ENCODE measurements at regions not wholly inside any gene's neighbourhood (a gene's known extent, or its start where the extent isn't known, plus 50 kb on each side); places are given as distances from the start of the nearest gene placed in this dataset.
"Not testable (repeated sequence)": the region's sequence is repeated elsewhere in the genome, so short reads cannot be mapped to it uniquely, and the experiment has no call there.

DNA sequence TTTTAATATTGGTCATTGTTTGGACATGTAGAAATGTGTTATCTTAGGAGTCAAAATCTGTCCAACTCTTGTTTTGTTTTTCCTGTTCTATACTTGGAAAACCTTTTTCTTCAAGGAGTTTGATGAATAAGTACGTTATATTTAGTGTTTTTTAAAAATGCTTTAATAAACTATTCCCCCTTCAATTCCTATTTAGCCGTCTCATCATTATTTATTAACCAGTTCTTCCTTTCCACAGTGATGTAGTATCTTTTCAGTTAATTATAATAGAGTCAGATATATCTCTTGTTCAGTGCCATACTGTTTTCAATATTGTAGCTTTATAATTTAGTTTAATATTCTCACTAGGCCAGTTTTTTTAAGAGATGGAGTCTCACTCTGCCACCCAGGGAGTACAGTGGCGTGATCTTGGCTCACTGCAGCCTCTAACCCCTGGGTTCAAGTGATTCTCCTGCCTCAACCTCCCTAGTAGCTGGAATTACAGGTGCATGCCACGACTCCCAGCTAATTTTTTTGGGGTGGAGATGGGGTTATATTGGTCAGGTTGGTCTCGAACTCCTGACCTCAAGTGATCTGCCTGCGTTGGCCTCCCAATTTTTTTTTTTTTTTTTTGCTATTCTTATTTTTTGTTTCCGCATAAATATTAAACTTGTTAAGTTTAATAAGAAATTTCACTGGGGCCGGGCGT is 72.9 kb downstream of the KPNA2 start:
- DNase-seq (ENCODE audit: low read depth in 4 of 6, low spot score in 6 of 6) = no peak
- no CpG with 5 or more reads among the region's 9 CpGs for WGBS (ENCODE audit: insufficient coverage)

DNA sequence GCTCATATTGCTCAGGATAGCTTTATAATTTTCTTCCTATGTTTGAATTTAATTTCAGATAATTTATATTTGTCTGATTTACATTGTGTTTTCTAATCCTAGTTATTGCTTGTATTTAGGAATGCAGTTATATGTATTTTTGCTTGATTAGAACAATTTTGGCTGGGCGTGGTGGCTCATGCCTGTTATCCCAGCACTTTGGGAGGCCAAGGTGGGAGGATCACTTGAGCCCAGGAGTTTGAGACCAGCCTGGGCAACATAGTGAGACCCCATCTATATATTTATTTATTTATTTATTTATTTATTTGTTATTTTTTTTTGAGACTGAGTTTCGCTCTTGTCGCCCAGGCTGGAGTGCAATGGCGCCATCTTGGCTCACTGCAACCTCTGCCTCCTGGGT is 73.9 kb downstream of the KPNA2 start:
- H3K4me3 ChIP-seq (ENCODE audit: low read depth, low read length); H3K4me1 ChIP-seq (ENCODE audit: control insufficient read depth, insufficient read depth, low read length); H3K27ac ChIP-seq (ENCODE audit: low read depth, low read length); H3K36me3 ChIP-seq (ENCODE audit: control insufficient read depth, insufficient read depth, low read length); H3K27me3 ChIP-seq (ENCODE audit: control insufficient read depth, insufficient read depth, low read length); DNase-seq (ENCODE audit: low read depth in 4 of 6, low spot score in 6 of 6); H3K9me3 ChIP-seq (ENCODE audit: control insufficient read depth, insufficient read depth, low read length): not testable (repeated sequence)
- 100% methylated on average over 4 of the region's 4 CpGs for WGBS (ENCODE audit: insufficient coverage)

More for the DNA sequence above, 72.9 kb downstream of the KPNA2 start:
- peaks cover 4% of the 10 kb centered on the region for H3K9me3 ChIP-seq (ENCODE audit: control insufficient read depth, insufficient read depth, low read length)
- H3K4me3 ChIP-seq (ENCODE audit: low read depth, low read length) = no peak overlapping the region
- H3K27me3 ChIP-seq (ENCODE audit: control insufficient read depth, insufficient read depth, low read length) = no peaks in the 10 kb centered on the region
- no peak overlapping the region for H3K27ac ChIP-seq (ENCODE audit: low read depth, low read length)
- H3K4me1 ChIP-seq (ENCODE audit: control insufficient read depth, insufficient read depth, low read length) = no peaks in the 10 kb centered on the region
- no peaks in the 10 kb centered on the region for H3K36me3 ChIP-seq (ENCODE audit: control insufficient read depth, insufficient read depth, low read length)

DNA sequence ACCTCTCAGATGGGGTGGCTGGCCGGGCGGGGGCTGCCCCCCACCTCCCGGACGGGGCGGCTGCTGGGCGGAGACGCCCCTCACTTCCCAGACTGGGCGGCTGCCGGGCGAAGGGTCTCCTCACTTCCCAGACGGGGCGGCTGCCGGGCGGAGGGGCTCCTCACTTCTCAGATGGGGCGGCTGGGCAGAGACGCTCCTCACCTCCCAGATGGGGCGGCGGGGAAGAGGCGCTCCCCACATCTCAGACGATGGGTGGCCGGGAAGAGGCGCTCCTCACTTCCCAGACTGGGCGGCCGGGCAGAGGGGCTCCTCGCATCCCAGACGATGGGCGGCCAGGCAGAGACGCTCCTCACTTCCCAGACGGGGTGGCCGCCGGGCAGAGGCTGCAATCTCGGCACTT is 80.7 kb downstream of the KPNA2 start:
- not testable (repeated sequence) for H3K4me3 ChIP-seq (ENCODE audit: low read depth, low read length); H3K27ac ChIP-seq (ENCODE audit: low read depth, low read length); H3K27me3 ChIP-seq (ENCODE audit: control insufficient read depth, insufficient read depth, low read length); H3K4me1 ChIP-seq (ENCODE audit: control insufficient read depth, insufficient read depth, low read length); H3K9me3 ChIP-seq (ENCODE audit: control insufficient read depth, insufficient read depth, low read length); DNase-seq (ENCODE audit: low read depth in 4 of 6, low spot score in 6 of 6)
- WGBS (ENCODE audit: insufficient coverage) = 96% methylated on average over 15 of the region's 32 CpGs
- H3K36me3 ChIP-seq (ENCODE audit: control insufficient read depth, insufficient read depth, low read length) = peaks cover 24% of the 10 kb centered on the region

DNA sequence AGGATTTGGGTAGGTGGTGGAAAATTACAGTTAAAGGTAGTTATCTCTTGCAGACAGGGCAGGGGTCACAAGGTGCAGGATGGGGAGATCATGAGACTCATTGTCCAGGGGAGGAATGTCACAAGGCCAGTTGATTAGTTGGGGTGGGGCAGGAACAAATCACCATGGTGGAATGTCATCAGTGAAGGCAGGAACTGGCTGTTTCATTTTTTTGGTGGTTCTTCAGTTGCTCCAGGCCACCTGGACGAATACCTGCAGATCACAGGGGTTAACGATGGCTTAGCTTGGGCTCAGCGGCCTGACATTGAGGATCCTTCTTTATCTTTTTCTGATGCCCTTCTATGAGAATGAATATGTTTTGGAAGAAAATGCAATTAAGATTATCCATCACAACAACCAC is 87.1 kb downstream of the KPNA2 start:
- Histone ChIP-seq H3K27me3 (ENCODE audit: control insufficient read depth, insufficient read depth, low read length) (no peaks in the 10 kb centered on the region), H3K4me1 (ENCODE audit: control insufficient read depth, insufficient read depth, low read length) (no peaks in the 10 kb centered on the region), H3K27ac (ENCODE audit: low read depth, low read length) (no peak overlapping the region), H3K9me3 (ENCODE audit: control insufficient read depth, insufficient read depth, low read length) (no peaks in the 10 kb centered on the region), H3K4me3 (ENCODE audit: low read depth, low read length) (no peak overlapping the region), H3K36me3 (ENCODE audit: control insufficient read depth, insufficient read depth, low read length) (peaks cover 21% of the 10 kb centered on the region)
- no CpG with 5 or more reads among the region's 3 CpGs for WGBS (ENCODE audit: insufficient coverage)
- no peak for DNase-seq (ENCODE audit: low read depth in 4 of 6, low spot score in 6 of 6)

DNA sequence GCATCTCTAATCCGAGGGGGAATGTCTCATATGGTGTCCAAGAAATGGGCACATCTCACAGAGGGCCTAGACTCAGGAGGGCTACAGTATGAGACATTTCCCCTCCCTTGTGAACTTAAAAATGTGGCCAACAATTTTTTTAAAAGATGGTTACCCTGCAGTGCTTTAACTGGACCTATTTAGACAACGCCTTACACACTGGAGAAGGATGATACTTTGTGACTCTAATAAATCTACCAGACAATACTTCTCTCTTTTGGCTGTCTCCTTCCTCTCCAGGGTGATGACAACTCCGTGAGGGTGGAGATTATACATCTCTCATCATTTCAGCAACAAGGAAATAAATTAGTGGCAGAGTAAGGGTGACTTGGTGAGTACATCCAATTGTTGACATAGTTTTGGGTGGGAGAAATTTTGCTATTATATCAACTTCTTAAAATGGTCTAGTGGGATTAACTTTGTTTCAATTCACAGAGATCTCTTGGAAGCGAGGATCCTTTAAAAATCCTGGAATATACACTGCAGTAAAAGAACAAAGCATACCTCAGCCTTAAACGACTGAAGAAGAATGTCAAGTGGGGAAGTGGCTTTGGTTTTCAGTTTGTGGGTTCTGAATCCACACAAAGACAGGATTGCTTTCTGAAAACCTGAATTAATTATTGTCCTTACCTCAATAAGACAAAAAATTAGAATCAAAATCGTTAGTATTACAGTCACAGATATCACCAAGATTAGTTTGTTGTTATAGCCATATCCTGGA is 89.8 kb downstream of the KPNA2 start:
- 29% methylated on average over 1 of the region's 6 CpGs for WGBS (ENCODE audit: insufficient coverage)
- Histone ChIP-seq H3K27me3 (ENCODE audit: control insufficient read depth, insufficient read depth, low read length) (no peaks in the 10 kb centered on the region), H3K4me1 (ENCODE audit: control insufficient read depth, insufficient read depth, low read length) (no peaks in the 10 kb centered on the region), H3K27ac (ENCODE audit: low read depth, low read length) (no peak overlapping the region), H3K9me3 (ENCODE audit: control insufficient read depth, insufficient read depth, low read length) (no peaks in the 10 kb centered on the region), H3K36me3 (ENCODE audit: control insufficient read depth, insufficient read depth, low read length) (peaks cover 11% of the 10 kb centered on the region), H3K4me3 (ENCODE audit: low read depth, low read length) (no peak overlapping the region)
- DNase-seq (ENCODE audit: low read depth in 4 of 6, low spot score in 6 of 6) = no peak

DNA sequence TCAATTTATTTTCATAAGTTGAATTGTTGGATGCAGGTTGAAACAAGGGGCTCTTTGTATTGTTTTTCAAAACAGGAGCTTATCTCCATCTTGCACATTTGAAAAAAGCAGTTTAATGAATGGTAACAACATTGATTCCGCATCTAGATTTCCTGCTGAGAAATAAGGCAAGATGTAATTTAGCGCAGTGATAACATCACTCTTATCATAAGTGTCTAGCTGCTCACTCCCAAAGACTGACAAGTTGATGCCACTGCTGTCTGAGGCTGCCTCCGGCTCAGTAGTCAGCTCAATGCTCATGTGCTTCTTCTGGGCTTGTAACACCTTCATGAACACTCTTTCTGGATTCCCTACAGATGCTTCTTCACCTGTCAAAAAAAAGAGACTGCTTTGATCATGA is 92.4 kb downstream of the KPNA2 start:
- Histone ChIP-seq H3K4me1 (ENCODE audit: control insufficient read depth, insufficient read depth, low read length) (no peaks in the 10 kb centered on the region), H3K4me3 (ENCODE audit: low read depth, low read length) (no peak overlapping the region), H3K27ac (ENCODE audit: low read depth, low read length) (no peak overlapping the region), H3K9me3 (ENCODE audit: control insufficient read depth, insufficient read depth, low read length) (no peaks in the 10 kb centered on the region), H3K27me3 (ENCODE audit: control insufficient read depth, insufficient read depth, low read length) (no peaks in the 10 kb centered on the region), H3K36me3 (ENCODE audit: control insufficient read depth, insufficient read depth, low read length) (peaks cover 8% of the 10 kb centered on the region)
- WGBS (ENCODE audit: insufficient coverage) = 77% methylated on average over 3 of the region's 3 CpGs
- DNase-seq (ENCODE audit: low read depth in 4 of 6, low spot score in 6 of 6) = peak in 1 of 6 donors; percentile 23

DNA sequence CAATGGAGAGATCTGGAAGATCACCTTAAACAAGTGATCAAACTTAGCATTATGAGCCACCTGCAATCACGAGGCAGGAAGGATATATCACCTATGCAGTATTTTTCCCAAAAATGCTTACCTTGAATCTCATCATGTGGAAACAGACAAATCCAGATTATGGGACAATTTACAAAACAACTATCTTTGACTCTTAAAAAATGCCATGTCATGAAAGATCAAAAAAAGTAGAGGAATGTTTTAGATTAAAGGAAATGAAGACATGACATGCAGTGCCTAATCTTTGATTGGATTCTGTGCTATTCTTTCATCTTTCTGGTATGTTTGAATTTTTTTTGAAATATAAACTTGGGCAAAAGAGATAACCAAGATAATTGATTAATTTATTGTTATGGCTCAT is 95.9 kb downstream of the KPNA2 start:
- no CpG with 5 or more reads among the region's 1 CpG for WGBS (ENCODE audit: insufficient coverage)
- H3K4me1 ChIP-seq (ENCODE audit: control insufficient read depth, insufficient read depth, low read length) = no peaks in the 10 kb centered on the region

DNA sequence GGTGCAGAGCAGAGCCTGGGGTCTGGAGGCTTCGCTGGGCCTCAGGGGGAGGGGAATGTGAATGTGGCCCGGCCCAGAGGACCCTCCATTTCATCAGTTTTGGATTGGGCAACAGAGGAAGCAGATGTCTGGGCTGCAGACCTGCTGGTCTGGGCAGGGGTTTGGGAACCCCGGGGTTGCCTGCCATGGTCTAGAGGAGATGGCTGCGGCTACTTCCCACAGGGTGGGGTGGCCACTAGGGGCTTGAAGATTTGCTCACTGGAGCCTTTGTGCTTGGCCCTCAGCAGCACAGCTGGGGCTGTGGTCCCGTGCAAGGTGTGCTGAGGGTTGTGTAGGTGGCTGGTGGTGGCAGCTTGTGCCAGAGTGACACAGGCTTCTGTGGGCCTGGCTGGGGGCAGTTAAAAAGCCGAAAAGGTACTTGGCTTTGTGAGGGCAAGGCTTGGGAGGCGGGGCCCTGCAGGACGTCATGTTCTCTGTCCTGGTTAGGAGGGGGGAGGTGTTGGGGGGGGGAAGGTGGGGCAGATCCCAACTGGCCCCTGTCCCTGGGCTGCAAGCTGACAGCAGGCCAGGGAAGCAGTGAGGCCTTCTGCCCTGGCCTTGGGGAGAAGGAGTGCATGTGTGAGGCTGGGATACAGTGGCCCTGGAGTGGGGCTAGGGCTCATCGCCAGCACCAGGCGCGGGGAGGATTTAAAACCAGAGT is 98.0 kb downstream of the KPNA2 start:
- no peak for DNase-seq (ENCODE audit: low read depth in 4 of 6, low spot score in 6 of 6)
- H3K27ac ChIP-seq (ENCODE audit: low read depth, low read length) = no peak overlapping the region
- no peaks in the 10 kb centered on the region for H3K27me3 ChIP-seq (ENCODE audit: control insufficient read depth, insufficient read depth, low read length)
- H3K4me3 ChIP-seq (ENCODE audit: low read depth, low read length) = no peak overlapping the region
- H3K36me3 ChIP-seq (ENCODE audit: control insufficient read depth, insufficient read depth, low read length) = peaks cover 29% of the 10 kb centered on the region
- 78% methylated on average over 11 of the region's 11 CpGs for WGBS (ENCODE audit: insufficient coverage)
- H3K4me1 ChIP-seq (ENCODE audit: control insufficient read depth, insufficient read depth, low read length) = no peaks in the 10 kb centered on the region
- no peaks in the 10 kb centered on the region for H3K9me3 ChIP-seq (ENCODE audit: control insufficient read depth, insufficient read depth, low read length)

More for the DNA sequence above, 95.9 kb downstream of the KPNA2 start:
- DNase-seq (ENCODE audit: low read depth in 4 of 6, low spot score in 6 of 6) = no peak
- Histone ChIP-seq H3K36me3 (ENCODE audit: control insufficient read depth, insufficient read depth, low read length) (peaks cover 29% of the 10 kb centered on the region), H3K9me3 (ENCODE audit: control insufficient read depth, insufficient read depth, low read length) (no peaks in the 10 kb centered on the region), H3K4me3 (ENCODE audit: low read depth, low read length) (no peak overlapping the region), H3K27ac (ENCODE audit: low read depth, low read length) (no peak overlapping the region), H3K27me3 (ENCODE audit: control insufficient read depth, insufficient read depth, low read length) (no peaks in the 10 kb centered on the region)

DNA sequence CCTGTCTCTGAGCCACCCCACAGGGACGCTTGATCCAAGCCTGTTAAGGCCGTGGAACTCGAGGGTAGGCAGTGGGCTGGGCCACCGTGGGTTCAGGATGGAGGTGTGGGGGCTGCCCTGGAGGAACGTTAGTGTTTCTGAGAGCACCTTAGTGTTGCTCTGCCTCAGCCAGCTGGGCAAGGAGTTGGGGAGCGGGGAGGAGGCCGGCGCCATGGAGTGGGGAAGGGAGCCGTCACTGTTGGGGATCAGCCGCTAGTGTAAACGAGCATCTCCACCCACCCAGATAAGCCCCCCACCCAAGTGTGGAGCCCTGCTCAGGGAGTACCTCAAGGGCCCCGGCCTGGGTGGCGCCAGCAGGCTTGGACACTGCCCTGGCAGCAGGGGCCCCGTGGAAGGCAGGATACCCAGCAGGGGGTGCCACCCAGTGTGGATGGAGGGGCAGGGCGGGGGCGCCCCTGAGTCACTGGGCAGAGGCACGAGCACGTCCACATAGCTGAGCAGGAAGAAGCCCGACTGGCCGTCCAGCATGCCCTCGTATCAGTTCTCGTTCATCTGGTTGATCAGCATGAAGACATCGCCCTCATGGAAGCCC is 98.6 kb downstream of the KPNA2 start:
- Histone ChIP-seq H3K4me3 (ENCODE audit: low read depth, low read length) (no peak overlapping the region), H3K4me1 (ENCODE audit: control insufficient read depth, insufficient read depth, low read length) (no peaks in the 10 kb centered on the region), H3K27me3 (ENCODE audit: control insufficient read depth, insufficient read depth, low read length) (no peaks in the 10 kb centered on the region), H3K27ac (ENCODE audit: low read depth, low read length) (no peak overlapping the region), H3K36me3 (ENCODE audit: control insufficient read depth, insufficient read depth, low read length) (peaks cover 29% of the 10 kb centered on the region), H3K9me3 (ENCODE audit: control insufficient read depth, insufficient read depth, low read length) (no peaks in the 10 kb centered on the region)
- 85% methylated on average over 17 of the region's 23 CpGs for WGBS (ENCODE audit: insufficient coverage)
- DNase-seq (ENCODE audit: low read depth in 4 of 6, low spot score in 6 of 6) = no peak

All from spinal cord (tissue), 9 donors.